Loucy (cell line): ENCODE measurements at regions not wholly inside any gene's neighbourhood (a gene's known extent, or its start where the extent isn't known, plus 50 kb on each side); places are given as distances from the start of the nearest gene placed in this dataset.

Experiments
- CTCF ChIP-seq: fragments of 200-600 bp; sonication (generic); conservative IDR thresholded peaks from 2 replicates; pipeline ENCODE4 v1.5.1; 2014; ENCODE audit warnings: mild to moderate bottlenecking, antibody characterized with exemption, low read length
- EZH2phosphoT487 ChIP-seq: fragments of 200-600 bp; IDR thresholded peaks from 2 replicates; pipeline ENCODE4 v1.6.1; 2018; ENCODE audit warnings: antibody characterized with exemption, mild to moderate bottlenecking, moderate library complexity, borderline replicate concordance

GRCh38 chr14:66069036-66069435 is 417.1 kb upstream of the CCDC196 start:
- TF ChIP-seq CTCF (0 out of 2 replicates have a peak, but pooled peaks have one; percentile 2), EZH2phosphoT487 (no peak)
